GM19328 (cell line): ENCODE measurements at regions not wholly inside any gene's neighbourhood (a gene's known extent, or its start where the extent isn't known, plus 50 kb on each side); places are given as distances from the start of the nearest gene placed in this dataset.

Experiments
- ATAC-seq: cut with Tn5 transposase; IDR thresholded peaks from one replicate; pipeline ENCODE4 v1.9.1; 2021; ENCODE audit warnings: mild to moderate bottlenecking, moderate library complexity; ENCODE audit not compliant: unreplicated experiment

GRCh38 chr1:234710936-234711724 lies 101.2 kb upstream of the IRF2BP2 start:
- ATAC-seq, result no peak

- ATAC-seq, result no peak
Measured at GRCh38 chr1:234710381-234710780, 100.4 kb upstream of the IRF2BP2 start.

- ATAC-seq, result no peak
Measured at GRCh38 chr1:234709473-234710228, 99.7 kb upstream of the IRF2BP2 start.

- no peak for ATAC-seq
Measured at GRCh38 chr1:234708700-234709395, 98.9 kb upstream of the IRF2BP2 start.

GRCh38 chr1:234707641-234708040 lies 97.7 kb upstream of the IRF2BP2 start:
- ATAC-seq, result no peak

GRCh38 chr1:234706931-234707330 lies 97.0 kb upstream of the IRF2BP2 start:
- ATAC-seq, result no peak

GRCh38 chr1:234706199-234706598 lies 96.2 kb upstream of the IRF2BP2 start:
- ATAC-seq, result no peak

- no peak for ATAC-seq
Measured at GRCh38 chr1:234705615-234706014, 95.6 kb upstream of the IRF2BP2 start.

GRCh38 chr1:234704106-234704887 lies 94.3 kb upstream of the IRF2BP2 start:
- no peak for ATAC-seq

- ATAC-seq, result no peak
Measured at GRCh38 chr1:234702342-234703000, 92.5 kb upstream of the IRF2BP2 start.

GRCh38 chr1:234701737-234702341 lies 91.9 kb upstream of the IRF2BP2 start:
- ATAC-seq, result no peak

GRCh38 chr1:234699795-234700665 lies 90.1 kb upstream of the IRF2BP2 start:
- no peak for ATAC-seq

GRCh38 chr1:234698686-234699085 lies 88.7 kb upstream of the IRF2BP2 start:
- no peak for ATAC-seq

GRCh38 chr1:234697741-234698140 lies 87.8 kb upstream of the IRF2BP2 start:
- no peak for ATAC-seq

GRCh38 chr1:234697015-234697414 lies 87.0 kb upstream of the IRF2BP2 start:
- no peak for ATAC-seq

GRCh38 chr1:234696148-234696576 lies 86.2 kb upstream of the IRF2BP2 start:
- no peak for ATAC-seq

- ATAC-seq, result no peak
Measured at GRCh38 chr1:234694661-234695060, 84.7 kb upstream of the IRF2BP2 start.

- no peak for ATAC-seq
Measured at GRCh38 chr1:234692966-234693580, 83.1 kb upstream of the IRF2BP2 start.
